Lung microvascular endothelial cell (primary cell): ENCODE measurements at regions not wholly inside any gene's neighbourhood (a gene's known extent, or its start where the extent isn't known, plus 50 kb on each side); places are given as distances from the start of the nearest gene placed in this dataset.
A peak's percentile ranks its signal among the peaks of the same experiment; 100 is the strongest.
"Not testable (repeated sequence)": the region's sequence is repeated elsewhere in the genome, so short reads cannot be mapped to it uniquely, and the experiment has no call there.

Experiments
- DNase-seq, 2 donors: peaks; one replicate each; pipeline versions ENCODE4 v3.0.0 to v3.0.0-alpha.2; 2010; ENCODE audit warnings: low read depth in 2 of 2

DNA sequence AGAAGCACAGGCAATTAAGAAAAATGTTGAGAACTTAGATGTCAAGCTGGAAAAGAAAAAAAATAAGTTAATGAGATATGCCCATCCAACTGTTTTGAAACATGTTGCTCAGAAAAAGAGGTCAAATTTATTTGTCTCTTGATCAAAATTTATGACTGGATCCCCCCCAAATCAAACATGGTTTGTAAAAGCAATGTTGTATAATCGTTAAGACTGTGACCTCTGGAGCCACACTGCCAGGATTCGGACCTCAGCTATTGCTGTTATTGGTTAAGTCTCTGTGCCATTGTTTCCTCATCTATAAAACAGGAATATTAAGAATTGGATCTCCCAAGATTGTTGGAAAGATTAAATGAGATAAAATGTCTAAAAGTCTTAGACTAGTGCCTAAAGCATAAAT lies 51.9 kb upstream of the LRRK2 start:
- no peak for DNase-seq

DNA sequence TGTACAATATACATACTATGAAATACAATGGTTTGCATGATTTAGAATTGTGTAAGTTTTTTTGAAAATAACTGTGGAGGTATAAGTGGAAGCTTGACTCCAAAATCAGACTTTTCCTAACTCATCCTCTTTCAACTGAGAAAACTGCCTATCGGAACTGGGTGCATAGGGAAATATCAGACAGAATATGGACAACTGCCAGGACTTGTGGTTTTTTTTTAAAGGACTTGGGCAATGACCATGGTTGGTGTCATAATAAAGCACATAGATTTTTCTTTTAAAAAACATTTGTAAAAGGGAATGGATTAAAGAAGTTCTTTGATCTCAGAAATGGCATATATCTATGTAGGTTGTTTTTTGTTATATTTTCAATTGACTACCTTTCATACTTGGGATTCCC lies 53.3 kb upstream of the LRRK2 start:
- no peak for DNase-seq

DNA sequence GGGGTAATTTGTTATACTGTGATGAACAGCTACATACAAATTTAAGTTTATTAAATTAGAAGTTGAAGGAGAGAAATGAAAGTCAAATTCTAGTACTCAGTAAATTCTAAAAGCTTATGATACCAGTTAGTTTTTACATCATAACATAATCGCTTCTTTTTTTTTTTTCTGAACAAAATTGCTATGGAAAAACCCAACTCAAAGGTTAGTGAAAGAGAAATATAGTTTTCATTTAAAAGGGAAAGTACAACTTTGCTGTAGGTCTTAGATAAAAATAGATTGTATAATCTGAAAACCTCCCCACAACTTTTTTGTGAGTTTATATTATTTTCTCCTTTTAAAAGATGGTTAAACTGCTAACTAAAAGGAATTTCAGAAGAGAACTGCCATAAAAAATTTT lies 53.7 kb upstream of the LRRK2 start:
- DNase-seq = no peak

DNA sequence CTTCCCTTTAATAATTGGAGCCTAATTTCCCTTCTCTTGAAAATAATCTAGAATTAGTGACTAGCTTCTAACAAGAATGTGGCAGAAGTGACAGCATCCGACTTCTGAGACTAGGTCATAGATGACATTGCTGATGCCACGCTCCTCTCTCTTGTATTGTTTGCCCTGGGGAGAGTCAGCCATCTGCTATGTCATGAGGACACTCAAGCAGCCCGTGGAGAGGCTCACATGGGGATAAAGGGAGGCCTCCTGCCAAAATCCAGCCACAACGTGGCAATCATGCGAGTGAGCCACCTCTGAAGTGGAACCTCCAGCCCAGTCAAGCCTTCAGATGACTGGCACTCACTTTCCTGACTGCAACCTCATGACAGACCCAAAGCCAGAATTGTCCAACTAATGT lies 54.2 kb upstream of the LRRK2 start:
- no peak for DNase-seq

DNA sequence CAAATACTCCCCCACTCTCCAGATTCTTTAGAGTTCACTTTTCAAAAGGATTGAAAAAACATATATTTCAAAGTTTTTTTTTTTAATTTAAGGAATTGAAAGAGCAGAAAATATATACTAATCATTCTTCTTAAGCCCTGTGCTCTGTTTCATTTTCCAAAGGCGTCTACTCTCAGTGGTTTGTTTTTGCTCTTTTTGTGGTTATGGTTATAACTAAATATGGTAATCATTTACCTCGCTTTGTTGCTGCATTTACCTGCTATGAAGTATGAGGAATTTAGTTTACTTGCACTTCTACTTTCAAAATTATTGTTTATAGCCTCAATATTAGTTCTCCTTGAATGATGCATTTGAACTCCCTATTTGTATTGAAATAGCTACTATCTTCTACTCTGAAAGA lies 55.9 kb upstream of the LRRK2 start:
- DNase-seq = no peak

DNA sequence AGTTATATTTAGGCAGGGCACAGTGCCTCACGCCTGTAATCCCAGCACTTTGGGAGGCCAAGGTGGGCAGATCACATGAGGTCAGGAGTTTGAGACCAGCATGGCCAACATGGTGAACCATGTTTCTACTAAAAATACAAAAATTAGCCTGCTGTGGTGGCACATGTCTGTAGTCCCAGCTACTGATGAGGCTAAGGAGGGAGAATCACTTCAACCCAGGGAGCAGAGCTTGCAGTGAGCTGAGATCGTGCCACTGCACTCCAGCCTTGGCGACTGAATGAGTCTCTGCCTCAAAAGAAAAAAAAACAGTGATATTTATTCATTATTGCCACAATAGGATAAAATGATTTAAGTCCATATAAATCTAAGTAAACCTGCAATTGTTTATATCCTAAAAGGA lies 56.4 kb upstream of the LRRK2 start:
- not testable (repeated sequence) for DNase-seq

DNA sequence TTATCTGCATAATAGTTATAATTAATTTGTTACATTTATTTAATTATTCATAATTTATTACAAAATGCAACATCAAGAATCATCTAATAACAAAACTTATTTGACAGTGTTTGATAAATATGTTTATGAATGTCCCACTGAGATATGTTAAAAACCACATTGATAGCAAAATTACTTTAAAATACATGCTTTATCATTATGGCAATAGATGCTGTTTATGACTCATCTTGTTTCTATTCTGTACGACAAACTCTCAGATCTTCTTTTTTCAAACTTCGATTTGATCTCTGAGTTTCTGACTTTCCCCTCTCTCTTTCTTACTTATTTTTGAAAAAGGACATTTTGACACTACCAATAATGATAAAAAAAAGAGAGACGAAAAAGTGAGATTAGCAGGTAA lies 56.8 kb upstream of the LRRK2 start:
- DNase-seq = no peak

DNA sequence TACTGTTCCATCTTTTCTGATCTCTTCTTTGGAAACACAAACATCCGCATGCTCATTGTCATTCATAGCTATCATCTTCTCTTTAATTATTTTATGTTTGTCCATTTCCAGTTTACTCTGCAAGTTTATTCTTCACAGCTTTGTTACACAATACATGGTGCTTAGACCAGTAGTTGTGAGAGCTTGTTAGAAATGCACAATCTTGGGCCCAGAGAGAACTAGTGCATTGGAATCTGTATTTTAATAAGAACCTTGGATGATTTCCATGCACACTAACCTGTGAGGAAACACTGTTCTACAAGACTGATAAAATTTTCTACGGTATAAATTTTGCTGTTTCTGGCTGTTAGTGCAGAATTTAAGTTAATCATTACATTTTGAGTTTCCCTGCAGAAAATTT lies 59.3 kb upstream of the SLC2A13 start:
- DNase-seq = no peak

DNA sequence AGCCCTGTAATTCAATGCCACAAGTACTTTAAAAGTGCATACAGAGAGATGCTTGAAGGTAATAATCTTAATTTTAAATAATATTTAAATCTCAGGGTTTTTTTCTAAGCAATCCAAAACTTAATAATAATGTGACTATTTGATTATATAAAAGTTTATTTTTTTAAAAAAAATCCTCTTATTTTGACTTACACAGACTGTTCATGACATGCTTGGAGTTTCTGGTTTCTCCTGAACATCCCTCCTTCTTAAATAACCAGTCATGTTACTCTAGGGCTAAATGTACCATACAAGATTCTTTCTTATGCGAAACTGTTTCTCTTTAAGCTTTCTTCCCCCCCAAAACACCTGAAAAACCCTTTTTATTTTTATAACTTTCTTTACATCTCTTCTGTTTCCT lies 58.2 kb upstream of the SLC2A13 start:
- DNase-seq = no peak

DNA sequence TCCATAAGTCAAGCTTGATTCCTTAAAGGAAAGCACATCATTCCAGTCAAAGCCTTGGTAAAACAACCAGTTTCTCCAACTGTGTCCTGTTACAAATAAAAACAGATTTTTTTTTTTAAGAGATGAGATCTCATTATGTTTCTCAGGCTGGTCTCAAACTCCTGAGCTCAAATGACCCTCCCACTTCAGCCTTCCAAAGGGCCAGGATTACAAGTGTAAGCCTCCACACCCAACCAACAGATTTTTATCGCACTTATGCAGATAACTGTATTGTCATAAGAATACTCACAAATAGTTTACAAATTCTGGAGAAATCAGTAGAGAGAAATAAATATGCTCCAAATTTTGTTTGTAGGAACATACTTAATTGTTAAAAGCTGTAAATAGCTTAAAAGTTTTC lies 56.2 kb upstream of the SLC2A13 start:
- DNase-seq = no peak

DNA sequence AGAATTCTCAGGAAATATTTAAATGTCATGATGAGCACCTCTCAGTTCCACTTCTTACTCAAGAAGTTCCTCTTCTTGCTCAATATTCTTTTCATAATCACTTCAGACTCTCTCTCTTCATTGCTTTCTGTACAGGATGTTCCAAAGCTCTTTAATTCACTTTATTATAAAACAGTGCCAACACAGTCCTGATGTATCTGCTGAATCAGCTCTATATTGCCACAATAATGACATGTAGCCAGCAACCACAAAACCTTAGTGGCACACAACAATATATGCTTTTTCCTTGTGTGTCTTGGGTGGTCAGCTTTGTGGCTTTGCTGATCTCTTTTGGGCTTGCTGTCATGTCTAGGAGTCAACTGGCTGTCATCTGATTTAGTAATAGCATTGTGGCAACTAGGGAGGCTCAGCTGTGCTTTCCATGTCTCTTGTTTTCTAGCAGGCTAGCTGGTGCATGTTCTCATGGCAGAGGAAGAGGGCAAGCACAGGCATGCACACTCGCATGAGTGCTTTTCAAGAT lies 52.8 kb upstream of the SLC2A13 start:
- no peak for DNase-seq

DNA sequence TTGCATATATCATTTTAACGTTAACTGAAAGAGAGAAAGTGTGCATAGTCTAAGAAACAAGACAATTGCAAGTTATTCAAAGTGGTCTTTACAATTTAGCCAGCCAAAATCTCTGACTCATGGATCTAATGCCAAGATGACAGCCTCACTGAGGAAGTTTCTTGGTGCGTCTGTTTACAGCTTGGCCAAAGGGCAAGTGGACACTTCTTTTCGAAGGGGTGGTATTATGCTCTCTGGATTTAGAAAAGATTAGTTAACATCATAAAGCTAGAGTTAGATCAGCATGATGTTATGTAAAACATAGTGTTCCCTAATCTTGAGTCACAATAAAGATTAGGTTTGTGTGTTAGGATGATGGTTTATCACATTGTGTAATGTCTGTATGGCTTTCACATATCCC lies 51.5 kb upstream of the SLC2A13 start:
- peak in 1 of 2 donors; percentile 10 for DNase-seq

DNA sequence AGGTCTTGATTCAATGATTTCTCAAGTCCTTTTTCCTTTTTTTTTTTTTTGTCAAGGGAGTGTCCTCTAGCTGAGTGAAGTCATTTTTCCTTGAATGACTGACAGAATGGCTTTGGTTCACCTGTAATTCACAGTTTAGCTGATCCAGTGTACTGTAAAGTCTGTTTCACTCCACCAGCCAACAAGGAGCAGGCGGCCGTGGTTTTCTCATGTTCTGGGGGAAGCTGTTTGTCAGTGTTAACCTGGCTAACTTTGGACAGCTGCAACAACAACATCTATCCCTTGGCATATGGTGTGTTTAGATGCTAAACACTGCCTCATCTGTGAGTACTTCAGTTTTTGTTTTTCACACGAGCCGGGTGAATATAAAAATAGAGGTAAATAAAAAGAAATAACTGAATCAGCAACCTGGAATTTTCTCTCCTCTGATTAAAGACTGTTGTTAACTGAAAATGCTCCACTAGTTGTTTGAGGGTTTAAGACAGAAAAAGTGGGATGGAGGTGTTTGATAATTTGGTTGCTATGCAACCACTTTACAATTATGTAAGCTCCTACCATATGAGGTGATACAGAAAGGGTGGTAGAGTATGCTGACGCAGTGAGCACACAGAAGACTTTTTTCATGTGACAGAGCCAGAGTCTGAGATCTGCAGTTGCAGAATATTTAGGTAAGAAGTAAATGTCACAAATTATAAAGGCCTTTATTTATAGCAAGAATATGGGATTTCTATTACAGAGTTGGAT lies 50.3 kb upstream of the SLC2A13 start:
- DNase-seq = no peak
